HG02943 (cell line): ENCODE measurements at regions not wholly inside any gene's neighbourhood (a gene's known extent, or its start where the extent isn't known, plus 50 kb on each side); places are given as distances from the start of the nearest gene placed in this dataset.

Experiments
- ATAC-seq: cut with Tn5 transposase; IDR thresholded peaks from one replicate; pipeline ENCODE4 v1.9.1; 2021; ENCODE audit warnings: mild to moderate bottlenecking, low read depth, moderate library complexity; ENCODE audit not compliant: unreplicated experiment

GRCh38 chr9:550333-550732, 291.2 kb upstream of the DMRT1 start:
- no peak for ATAC-seq

GRCh38 chr9:551986-552929, 289.2 kb upstream of the DMRT1 start:
- no peak for ATAC-seq

GRCh38 chr9:555493-555892, 286.0 kb upstream of the DMRT1 start:
- ATAC-seq = no peak

DNA sequence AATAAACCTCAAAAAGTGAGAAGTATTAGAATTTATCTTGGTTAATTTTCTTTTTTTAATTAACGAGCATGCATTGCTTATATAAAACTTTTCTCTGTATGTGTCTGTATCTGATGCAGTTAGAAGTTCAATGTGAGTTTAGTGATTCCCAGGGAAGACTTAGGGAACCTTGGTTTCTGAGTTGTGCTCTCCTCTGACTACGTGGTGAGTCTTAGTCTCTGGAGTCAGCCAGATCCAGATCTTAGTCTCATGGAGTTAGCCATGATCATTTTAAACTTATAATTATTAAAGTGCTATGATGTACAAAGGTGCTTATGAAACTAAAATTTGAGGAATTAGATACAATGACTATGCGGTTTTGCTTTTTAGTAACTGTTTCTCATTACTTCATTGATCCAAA, 285.3 kb upstream of the DMRT1 start:
- no peak for ATAC-seq

- no peak for ATAC-seq
These were observed 284.8 kb upstream of the DMRT1 start for GRCh38 chr9:556675-557074.

DNA sequence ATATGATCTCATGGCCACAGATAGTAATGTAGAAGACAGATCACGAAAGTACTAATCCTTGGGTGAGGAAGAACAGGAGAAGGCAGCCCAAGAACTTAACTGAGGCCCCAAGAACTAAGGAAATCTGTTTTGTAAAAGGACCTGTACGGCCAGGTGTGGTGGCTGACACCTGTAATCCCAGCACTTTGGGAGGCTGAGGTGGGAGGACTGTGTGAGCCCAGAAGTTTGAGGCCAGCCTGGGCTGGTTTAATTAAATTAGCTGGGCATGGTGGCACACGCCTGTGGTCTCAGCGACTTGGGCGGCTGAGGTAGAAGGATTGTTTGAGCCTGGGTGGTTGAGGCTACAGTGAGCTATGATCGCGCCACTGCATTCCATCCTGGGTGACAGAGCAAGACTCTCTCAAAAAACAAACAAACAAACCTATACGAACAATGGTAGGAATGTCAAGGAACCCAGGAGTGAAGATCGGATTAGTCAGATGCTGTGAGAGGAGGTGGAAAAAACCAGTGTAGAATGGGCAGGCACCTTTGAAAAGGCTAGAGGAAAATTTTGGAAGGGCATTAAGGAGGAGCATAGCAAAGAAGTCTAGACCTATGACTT, 283.8 kb upstream of the DMRT1 start:
- no peak for ATAC-seq

- ATAC-seq = no peak
These were observed 280.1 kb upstream of the DMRT1 start for GRCh38 chr9:561427-561826.

DNA sequence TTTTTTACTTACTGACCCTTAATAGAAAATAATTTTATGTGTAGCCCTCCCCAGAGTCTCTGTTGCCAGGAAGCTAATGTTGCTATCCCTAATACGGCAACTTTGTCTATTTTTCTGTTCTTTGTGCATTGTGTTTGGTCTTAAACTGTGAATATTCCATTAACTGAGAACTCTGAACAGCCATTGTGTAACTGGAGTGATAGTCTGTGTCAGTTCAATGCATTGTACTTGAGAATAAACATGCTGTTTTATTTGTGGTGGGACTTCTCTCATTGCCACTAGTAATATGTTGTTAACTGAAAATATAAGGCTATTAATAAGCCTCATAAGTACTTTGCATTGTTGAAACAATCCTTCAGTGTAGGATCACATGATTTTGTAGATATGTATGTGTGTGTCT, 278.3 kb upstream of the DMRT1 start:
- no peak for ATAC-seq

DNA sequence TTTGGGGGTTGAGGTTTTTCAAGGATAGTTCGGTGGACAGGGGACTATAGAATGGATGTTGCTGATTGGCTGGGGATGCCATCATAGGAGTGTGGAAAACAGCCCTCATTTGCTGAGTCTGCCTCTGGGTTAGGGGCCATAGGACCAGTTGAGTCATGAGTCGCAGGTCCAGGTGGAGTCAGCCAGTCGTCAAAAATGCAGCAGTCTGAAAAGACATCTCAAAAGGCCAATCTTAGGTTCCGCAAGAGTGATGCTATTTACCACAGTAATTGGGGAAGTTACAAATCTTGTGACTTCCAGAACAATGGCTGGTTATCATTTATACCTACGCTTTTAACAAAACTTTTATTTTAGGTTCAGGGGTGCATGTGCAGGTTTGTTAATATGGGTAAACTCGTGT, 276.0 kb upstream of the DMRT1 start:
- ATAC-seq = no peak

DNA sequence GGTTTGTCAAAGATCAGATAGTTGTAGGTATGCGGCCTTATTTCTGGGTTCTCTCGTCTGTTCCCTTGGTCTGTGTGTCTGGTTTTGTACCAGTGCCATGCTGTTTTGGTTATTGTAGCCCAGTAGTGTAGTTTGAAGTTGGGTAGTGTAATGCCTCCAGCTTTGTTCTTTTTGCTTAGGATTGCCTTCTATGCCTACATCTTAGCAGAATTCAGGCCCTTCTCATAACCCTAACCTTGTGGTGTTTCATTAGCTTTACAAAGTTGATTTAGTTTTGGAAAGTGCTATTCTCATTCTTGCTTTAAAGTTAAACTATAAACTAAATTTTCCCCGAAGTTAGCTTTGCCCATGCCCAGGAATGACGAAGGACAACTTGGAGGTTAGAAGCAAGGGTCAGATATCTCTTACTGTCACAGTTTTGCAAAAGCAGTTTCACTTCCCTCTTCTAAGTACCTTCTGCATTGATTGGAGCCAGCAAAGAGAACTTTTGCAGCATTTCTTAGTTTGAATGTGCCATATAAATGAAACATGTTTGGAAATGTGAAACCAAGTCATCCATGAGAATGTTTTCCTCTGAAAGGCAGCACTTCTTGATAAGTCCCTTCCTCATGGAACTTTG, 274.3 kb upstream of the DMRT1 start:
- peak; percentile 79 for ATAC-seq

DNA sequence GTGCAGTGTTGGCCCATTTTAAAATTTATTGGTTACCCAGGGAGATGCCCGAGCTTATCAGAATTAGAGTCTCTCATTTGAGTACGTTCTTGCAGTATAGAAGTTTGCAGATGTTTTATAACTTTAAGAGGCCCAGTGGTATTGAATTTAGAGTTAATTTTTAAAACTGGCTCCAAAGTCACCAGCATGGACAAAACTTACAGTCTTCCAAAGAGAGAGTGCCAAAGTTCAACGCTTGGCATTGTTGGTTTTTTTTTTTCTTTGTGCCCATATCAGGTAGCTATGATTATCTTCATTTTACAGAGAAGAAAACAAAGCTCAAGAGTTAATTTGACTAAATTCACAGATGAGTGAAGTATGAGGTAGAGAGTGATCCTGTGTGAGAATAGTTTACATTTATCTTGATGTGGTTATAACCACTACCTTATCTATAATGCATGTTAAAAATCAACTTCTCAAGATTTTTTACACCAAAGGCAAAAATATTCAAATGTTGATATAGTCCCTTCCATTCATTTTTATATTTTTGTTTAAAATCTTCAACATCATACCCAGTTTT, 273.7 kb upstream of the DMRT1 start:
- ATAC-seq = no peak

GRCh38 chr9:569296-569695, 272.2 kb upstream of the DMRT1 start:
- no peak for ATAC-seq

DNA sequence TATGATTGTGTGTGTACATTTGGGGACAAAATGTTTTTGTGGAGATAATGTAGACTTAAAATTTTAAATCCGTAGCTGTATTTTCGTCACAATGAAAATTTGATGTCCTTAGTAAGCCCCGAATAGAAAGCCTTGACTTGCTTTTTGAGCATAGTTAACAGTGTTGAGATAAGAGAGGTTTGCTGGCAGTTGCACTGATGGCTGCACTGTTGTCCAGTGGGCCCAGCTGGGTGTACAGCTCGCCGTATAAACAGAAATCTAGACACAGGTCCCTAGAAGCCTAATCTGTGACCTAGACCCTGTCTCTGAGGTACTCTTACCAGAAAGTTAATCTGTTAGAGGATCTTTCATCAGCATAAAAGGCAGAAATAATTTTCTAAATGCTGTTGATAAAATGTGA, 271.3 kb upstream of the DMRT1 start:
- ATAC-seq = no peak

DNA sequence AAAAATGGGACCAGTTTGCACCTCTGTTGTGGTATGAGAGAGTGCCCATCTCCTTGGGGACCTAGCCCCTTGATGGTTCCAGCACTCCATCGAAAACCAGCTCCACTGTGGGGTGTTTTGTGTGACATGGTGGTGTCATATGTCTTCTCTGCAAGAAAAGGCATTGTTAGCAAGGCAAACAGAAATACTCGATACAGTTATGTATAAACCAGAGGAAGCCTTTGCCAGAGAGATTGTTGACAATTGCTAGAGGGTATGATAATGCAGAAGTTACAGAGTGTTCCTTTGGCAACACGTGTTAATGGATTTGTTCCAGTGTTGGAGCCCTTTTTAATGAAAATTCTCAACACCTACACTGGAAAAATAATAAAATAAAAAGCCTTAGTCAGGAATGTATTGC, 270.4 kb upstream of the DMRT1 start:
- no peak for ATAC-seq

DNA sequence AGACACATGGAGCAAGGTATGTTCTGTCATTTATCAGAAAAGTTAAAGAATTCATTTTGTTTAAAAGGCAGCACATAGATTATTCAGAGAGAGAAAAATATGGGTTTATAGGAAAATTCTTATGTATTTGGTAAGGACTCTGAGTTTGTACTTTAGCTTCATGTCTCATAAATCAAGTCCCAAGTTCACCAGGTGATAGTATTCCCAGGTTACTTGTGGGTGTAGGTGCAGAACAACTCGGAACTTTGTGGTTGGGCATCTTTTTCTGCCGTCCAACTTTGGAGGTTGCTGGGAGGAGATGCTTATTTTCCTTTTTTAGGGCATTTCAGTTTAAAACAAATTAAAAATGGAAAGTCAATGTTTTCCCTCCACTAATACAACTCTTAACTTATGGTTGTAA, 269.8 kb upstream of the DMRT1 start:
- no peak for ATAC-seq

GRCh38 chr9:573691-574410, 267.6 kb upstream of the DMRT1 start:
- no peak for ATAC-seq

DNA sequence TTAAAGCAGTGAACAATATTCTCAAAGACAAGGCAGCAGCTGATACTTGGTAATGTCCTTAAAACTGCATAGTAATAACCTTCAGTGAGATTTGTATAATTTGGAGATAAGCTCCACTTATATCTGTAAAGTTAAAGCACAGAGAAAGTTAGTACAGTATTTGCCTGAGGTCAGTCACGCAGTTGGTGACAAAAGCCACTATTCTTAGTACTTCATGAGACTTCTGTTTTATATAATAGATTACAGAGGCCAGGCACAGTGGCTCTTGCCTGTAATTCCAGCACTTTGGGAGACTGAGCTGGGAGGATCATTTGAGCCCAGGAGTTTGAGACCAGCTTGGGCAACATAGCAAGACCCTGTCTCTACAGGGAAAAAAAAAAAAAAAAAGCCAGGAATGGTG, 266.4 kb upstream of the DMRT1 start:
- ATAC-seq = no peak

- ATAC-seq = no peak
These were observed 260.7 kb upstream of the DMRT1 start for GRCh38 chr9:580652-581342.

DNA sequence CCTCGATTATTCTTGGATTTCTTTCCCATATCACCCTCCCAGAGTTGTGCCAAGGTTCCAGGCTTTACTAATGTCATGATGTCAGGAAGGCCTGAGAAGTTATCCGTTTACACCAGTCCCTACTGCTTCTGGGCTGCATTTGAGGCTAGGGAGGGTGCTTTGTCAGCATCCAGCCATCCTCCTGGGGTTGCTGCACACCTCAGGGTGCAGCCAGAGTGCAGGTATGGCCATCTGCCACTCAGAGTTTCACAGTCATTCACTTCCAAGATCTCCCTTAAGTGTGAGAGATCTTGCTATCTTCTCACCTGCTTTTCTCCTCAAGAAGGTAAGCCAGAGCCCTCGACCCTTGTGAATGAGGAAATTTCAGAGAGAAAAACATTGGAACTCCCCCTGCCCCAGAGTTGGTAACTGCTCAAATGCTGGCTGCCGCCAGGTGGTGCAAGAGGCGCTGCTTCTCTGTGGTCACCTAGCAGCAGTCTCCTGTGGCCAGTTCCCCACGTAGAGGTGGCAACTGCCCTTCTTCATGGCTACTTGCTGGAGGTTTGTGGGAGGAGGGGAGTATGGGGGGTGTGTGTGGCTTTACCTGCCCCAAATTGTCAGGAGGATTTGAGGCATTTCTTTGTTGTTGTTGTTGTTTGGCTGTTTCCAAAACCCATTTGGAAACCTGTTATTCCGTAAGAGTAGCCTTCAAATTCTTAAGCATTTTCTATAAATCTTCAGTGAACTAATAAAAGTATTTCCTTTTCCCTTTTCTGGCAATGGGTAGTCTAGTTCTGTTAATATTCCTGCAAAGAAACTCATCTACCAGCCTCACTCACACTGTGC, 259.6 kb upstream of the DMRT1 start:
- no peak for ATAC-seq
